Body of pancreas (tissue), 4 donors: ENCODE measurements at regions not wholly inside any gene's neighbourhood (a gene's known extent, or its start where the extent isn't known, plus 50 kb on each side); places are given as distances from the start of the nearest gene placed in this dataset.

Source experiments
- POLR2A ChIP-seq, 3 donors: fragments of 450-650 bp; IDR thresholded peaks; one replicate each; pipeline ENCODE4 v1.6.1; 2016; ENCODE audit warnings: antibody characterized with exemption in 3 of 3, mild to moderate bottlenecking in 2 of 3
- TF ChIP-seq, protein P1 (sequence below), 7 experiments: fragments of 450-650 bp in 4 of 7; fragments of 200-600 bp in 3 of 7; sonication (generic) in 3 of 7; IDR thresholded peaks; one replicate each; pipeline ENCODE4 v1.5.1; 2016 to 2019; ENCODE audit warnings: antibody characterized with exemption in 7 of 7

DNA sequence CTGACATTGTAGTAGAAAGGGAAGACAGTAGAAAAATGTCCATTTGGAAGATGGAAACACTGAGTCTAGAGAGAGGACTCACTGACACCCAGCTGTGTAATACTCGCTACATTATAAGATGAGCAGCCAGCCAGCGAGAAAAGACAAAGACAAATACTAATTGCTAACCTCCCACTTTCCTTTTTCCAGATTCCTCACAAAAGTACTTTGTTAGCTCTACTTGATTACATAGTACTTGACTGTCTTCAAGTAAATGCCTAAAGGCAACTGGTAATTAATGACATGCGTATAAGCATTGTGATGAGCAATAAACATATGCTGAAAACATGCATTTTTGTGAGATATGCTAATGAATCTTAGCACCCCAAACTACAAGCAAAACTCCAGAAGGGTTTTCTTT lies 363.1 kb downstream of the GPAM start:
- TF ChIP-seq, protein P1, sequence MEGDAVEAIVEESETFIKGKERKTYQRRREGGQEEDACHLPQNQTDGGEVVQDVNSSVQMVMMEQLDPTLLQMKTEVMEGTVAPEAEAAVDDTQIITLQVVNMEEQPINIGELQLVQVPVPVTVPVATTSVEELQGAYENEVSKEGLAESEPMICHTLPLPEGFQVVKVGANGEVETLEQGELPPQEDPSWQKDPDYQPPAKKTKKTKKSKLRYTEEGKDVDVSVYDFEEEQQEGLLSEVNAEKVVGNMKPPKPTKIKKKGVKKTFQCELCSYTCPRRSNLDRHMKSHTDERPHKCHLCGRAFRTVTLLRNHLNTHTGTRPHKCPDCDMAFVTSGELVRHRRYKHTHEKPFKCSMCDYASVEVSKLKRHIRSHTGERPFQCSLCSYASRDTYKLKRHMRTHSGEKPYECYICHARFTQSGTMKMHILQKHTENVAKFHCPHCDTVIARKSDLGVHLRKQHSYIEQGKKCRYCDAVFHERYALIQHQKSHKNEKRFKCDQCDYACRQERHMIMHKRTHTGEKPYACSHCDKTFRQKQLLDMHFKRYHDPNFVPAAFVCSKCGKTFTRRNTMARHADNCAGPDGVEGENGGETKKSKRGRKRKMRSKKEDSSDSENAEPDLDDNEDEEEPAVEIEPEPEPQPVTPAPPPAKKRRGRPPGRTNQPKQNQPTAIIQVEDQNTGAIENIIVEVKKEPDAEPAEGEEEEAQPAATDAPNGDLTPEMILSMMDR (IDR thresholded peaks at IDR 0.05): no peak
- no peak for TF ChIP-seq POLR2A (IDR thresholded peaks at IDR 0.05)
